ENCODE measurements at regions not wholly inside any gene's neighbourhood (a gene's known extent, or its start where the extent isn't known, plus 50 kb on each side); places are given as distances from the start of the nearest gene placed in this dataset.

DNA sequence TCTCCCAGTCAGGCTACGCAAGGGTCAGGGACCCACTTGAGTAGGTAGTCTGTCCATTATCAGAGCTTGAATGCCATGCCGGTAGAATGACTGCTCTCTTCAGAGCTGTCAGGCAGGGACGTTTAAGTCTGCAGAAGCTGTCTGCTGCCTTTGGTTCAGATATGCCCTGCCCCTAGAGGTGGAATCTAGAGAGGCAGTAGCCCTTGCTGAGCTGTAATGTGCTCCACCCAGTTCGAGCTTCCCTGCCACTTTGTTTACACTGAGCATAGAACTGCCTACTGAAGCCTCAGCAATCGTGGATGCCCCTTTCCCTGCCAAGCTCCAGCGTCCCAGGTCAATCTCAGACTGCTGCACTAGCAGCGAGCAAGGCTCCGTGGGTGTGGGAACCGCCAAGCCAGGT is 57.5 kb upstream of the SETMAR start:
- no peak overlapping the region for H3K4me3 ChIP-seq (ENCODE audit: low read depth in 2 of 2, low read length in 1 of 2)
- no peaks in the 10 kb centered on the region for H3K36me3 ChIP-seq (replicated peaks in 1 of 2; ENCODE audit: control insufficient read depth in 1 of 2, insufficient read depth in 2 of 2, low read length in 1 of 2)
- WGBS (ENCODE audit: low lambda C conversion rate), result 29% methylated on average over 5 of the region's 9 CpGs
- no peak overlapping the region for H3K4me2 ChIP-seq
- H3K9me3 ChIP-seq, result no peaks in the 10 kb centered on the region
- no peak for TF ChIP-seq SIN3A (IDR thresholded peaks at IDR 0.05; ENCODE audit: borderline replicate concordance, low read depth, low read length)
- TF ChIP-seq, protein P1, sequence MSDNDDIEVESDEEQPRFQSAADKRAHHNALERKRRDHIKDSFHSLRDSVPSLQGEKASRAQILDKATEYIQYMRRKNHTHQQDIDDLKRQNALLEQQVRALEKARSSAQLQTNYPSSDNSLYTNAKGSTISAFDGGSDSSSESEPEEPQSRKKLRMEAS (IDR thresholded peaks at IDR 0.05; ENCODE audit: low read depth), result no peak
- POLR2A ChIA-PET, result no interaction called here
- no peak overlapping the region for H3K9ac ChIP-seq
- CTCF ChIA-PET, result no interaction called here
- H3K27ac ChIP-seq (ENCODE audit: low read depth in 2 of 2, low read length in 1 of 2), result no peak overlapping the region
- H3K27me3 ChIP-seq (ENCODE audit: insufficient read depth), result no peaks in the 10 kb centered on the region
- H3K4me1 ChIP-seq (ENCODE audit: control insufficient read depth in 1 of 2, insufficient read depth in 2 of 2, low read depth in 1 of 2, low read length in 1 of 2), result no peaks in the 10 kb centered on the region
- H3F3A ChIP-seq (replicated peaks; ENCODE audit: insufficient read depth), result no peaks in the 10 kb centered on the region
- no peaks in the 10 kb centered on the region for H3K9me2 ChIP-seq
- H3K79me2 ChIP-seq (ENCODE audit: insufficient read depth), result no peaks in the 10 kb centered on the region
- H4K20me1 ChIP-seq (ENCODE audit: insufficient read depth), result no peaks in the 10 kb centered on the region
- DNase-seq, result no peak
- no peak overlapping the region for H2AFZ ChIP-seq (ENCODE audit: low read depth)

DNA sequence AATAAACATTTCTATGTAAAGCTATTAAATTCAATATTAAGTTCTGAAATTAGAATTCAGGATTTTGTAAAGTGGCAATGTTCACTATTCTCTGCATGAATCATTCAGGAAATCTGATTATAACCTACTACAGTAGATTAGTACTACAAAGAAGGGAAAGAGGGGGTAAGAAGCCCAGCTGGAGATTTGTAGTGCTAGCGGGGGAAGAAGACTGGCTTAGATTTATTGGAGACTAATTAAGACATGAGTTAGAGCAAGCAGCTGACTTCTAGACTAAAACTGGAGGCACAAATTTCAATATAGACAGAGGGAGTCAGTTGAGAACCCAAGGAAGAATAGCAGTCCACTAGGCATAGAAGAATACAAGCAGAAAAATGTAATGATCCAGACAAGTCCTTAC is 55.8 kb upstream of the SETMAR start:
- Histone ChIP-seq H3K4me3 (ENCODE audit: low read depth in 2 of 2, low read length in 1 of 2) (no peak overlapping the region), H2AFZ (ENCODE audit: low read depth) (no peak overlapping the region), H3K27me3 (ENCODE audit: insufficient read depth) (no peaks in the 10 kb centered on the region), H3K79me2 (ENCODE audit: insufficient read depth) (no peaks in the 10 kb centered on the region), H4K20me1 (ENCODE audit: insufficient read depth) (no peaks in the 10 kb centered on the region), H3K9ac (no peak overlapping the region), H3K36me3 (replicated peaks in 1 of 2; ENCODE audit: control insufficient read depth in 1 of 2, insufficient read depth in 2 of 2, low read length in 1 of 2) (no peaks in the 10 kb centered on the region), H3K9me3 (no peaks in the 10 kb centered on the region), H3K4me1 (ENCODE audit: control insufficient read depth in 1 of 2, insufficient read depth in 2 of 2, low read depth in 1 of 2, low read length in 1 of 2) (no peaks in the 10 kb centered on the region), H3K4me2 (no peak overlapping the region), H3K27ac (ENCODE audit: low read depth in 2 of 2, low read length in 1 of 2) (no peak overlapping the region), H3K9me2 (no peaks in the 10 kb centered on the region), H3F3A (replicated peaks; ENCODE audit: insufficient read depth) (no peaks in the 10 kb centered on the region)
- TF ChIP-seq POLR2AphosphoS5 (IDR thresholded peaks at IDR 0.05; ENCODE audit: low read depth, low read length) (no peak), GABPA (IDR thresholded peaks at IDR 0.05; ENCODE audit: low read depth) (no peak)
- DNase-seq, result no peak
- WGBS (ENCODE audit: low lambda C conversion rate), result 23% methylated on average over 1 of the region's 1 CpG
- CTCF ChIA-PET, result no interaction called here
- POLR2A ChIA-PET, result no interaction called here

GRCh38 chr3:4250064-4250463 is 53.1 kb upstream of the SETMAR start:
- CTCF ChIA-PET, result no interaction called here
- no peak for TF ChIP-seq NRF1 (IDR thresholded peaks at IDR 0.05; ENCODE audit: low read depth, low read length)
- TF ChIP-seq ELF1 (IDR thresholded peaks at IDR 0.05), result no peak
- no peak for TF ChIP-seq FOXJ3 (CRISPR knock-in tag; IDR thresholded peaks at IDR 0.05)
- TF ChIP-seq EZH2phosphoT487 (IDR thresholded peaks at IDR 0.05; ENCODE audit: borderline replicate concordance, low read depth), result no peak

GRCh38 chr3:4251412-4251811 is 51.8 kb upstream of the SETMAR start:
- no peaks in the 10 kb centered on the region for H3K4me1 ChIP-seq (ENCODE audit: control insufficient read depth in 1 of 2, insufficient read depth in 2 of 2, low read depth in 1 of 2, low read length in 1 of 2)
- H3K9ac ChIP-seq, result no peak overlapping the region
- POLR2A ChIA-PET, result no interaction called here
- no peak for TF ChIP-seq FOXM1 (IDR thresholded peaks at IDR 0.05; ENCODE audit: low read depth)
- no peak for TF ChIP-seq ZBTB33 (IDR thresholded peaks at IDR 0.05; ENCODE audit: borderline replicate concordance, low read depth)
- TF ChIP-seq ELF1 (IDR thresholded peaks at IDR 0.05), result no peak
- no peak for TF ChIP-seq SMC3 (IDR thresholded peaks at IDR 0.05; ENCODE audit: low read depth, low read length)
- no peak for TF ChIP-seq RAD21 (IDR thresholded peaks at IDR 0.05; ENCODE audit: low read length)
- no peak for DNase-seq
- H3K9me3 ChIP-seq, result no peaks in the 10 kb centered on the region
- CTCF ChIA-PET, result no interaction called here
- H3K9me2 ChIP-seq, result no peaks in the 10 kb centered on the region
- no peaks in the 10 kb centered on the region for H4K20me1 ChIP-seq (ENCODE audit: insufficient read depth)
- no peak overlapping the region for H3K4me2 ChIP-seq
- H3K27ac ChIP-seq (ENCODE audit: low read depth in 2 of 2, low read length in 1 of 2), result no peak overlapping the region
- no peaks in the 10 kb centered on the region for H3K27me3 ChIP-seq (ENCODE audit: insufficient read depth)
- H3K36me3 ChIP-seq (replicated peaks in 1 of 2; ENCODE audit: control insufficient read depth in 1 of 2, insufficient read depth in 2 of 2, low read length in 1 of 2), result no peaks in the 10 kb centered on the region
- H3K79me2 ChIP-seq (ENCODE audit: insufficient read depth), result no peaks in the 10 kb centered on the region
- H3F3A ChIP-seq (replicated peaks; ENCODE audit: insufficient read depth), result no peaks in the 10 kb centered on the region
- no peak overlapping the region for H2AFZ ChIP-seq (ENCODE audit: low read depth)
- H3K4me3 ChIP-seq (ENCODE audit: low read depth in 2 of 2, low read length in 1 of 2), result no peak overlapping the region

More at GRCh38 chr3:4250064-4250463, 53.1 kb upstream of the SETMAR start:
- no peaks in the 10 kb centered on the region for H3K27me3 ChIP-seq (ENCODE audit: insufficient read depth)
- 8% methylated on average over 4 of the region's 4 CpGs for WGBS (ENCODE audit: low lambda C conversion rate)
- POLR2A ChIA-PET, result no interaction called here
- H3K4me2 ChIP-seq, result no peak overlapping the region
- no peaks in the 10 kb centered on the region for H4K20me1 ChIP-seq (ENCODE audit: insufficient read depth)
- no peaks in the 10 kb centered on the region for H3K36me3 ChIP-seq (replicated peaks in 1 of 2; ENCODE audit: control insufficient read depth in 1 of 2, insufficient read depth in 2 of 2, low read length in 1 of 2)
- H3K9me3 ChIP-seq, result no peaks in the 10 kb centered on the region
- no peaks in the 10 kb centered on the region for H3K4me1 ChIP-seq (ENCODE audit: control insufficient read depth in 1 of 2, insufficient read depth in 2 of 2, low read depth in 1 of 2, low read length in 1 of 2)
- no peaks in the 10 kb centered on the region for H3K9me2 ChIP-seq
- H3K79me2 ChIP-seq (ENCODE audit: insufficient read depth), result no peaks in the 10 kb centered on the region
- no peaks in the 10 kb centered on the region for H3F3A ChIP-seq (replicated peaks; ENCODE audit: insufficient read depth)
- H3K4me3 ChIP-seq (ENCODE audit: low read depth in 2 of 2, low read length in 1 of 2), result no peak overlapping the region
- no peak overlapping the region for H2AFZ ChIP-seq (ENCODE audit: low read depth)
- no peak overlapping the region for H3K9ac ChIP-seq
- H3K27ac ChIP-seq (ENCODE audit: low read depth in 2 of 2, low read length in 1 of 2), result no peak overlapping the region
- DNase-seq, result no peak
